Astrocyte of the cerebellum (primary cell): ENCODE measurements at regions not wholly inside any gene's neighbourhood (a gene's known extent, or its start where the extent isn't known, plus 50 kb on each side); places are given as distances from the start of the nearest gene placed in this dataset.

Experiments used
- DNase-seq: peaks from one replicate; pipeline ENCODE4 v3.0.0-alpha.2; 2011; ENCODE audit warnings: low read depth
- H3K4me3 ChIP-seq: 2 replicates; pipeline ENCODE4 v1.5.1; 2011; ENCODE audit warnings: mild to moderate bottlenecking, low read depth, low read length, moderate library complexity
- CTCF ChIP-seq: IDR thresholded peaks from 2 replicates; pipeline ENCODE4 v1.5.1; 2012; ENCODE audit warnings: low read length, low read depth, moderate library complexity, mild to moderate bottlenecking; ENCODE audit errors: missing control alignments
- in situ Hi-C: cut with HindIII; loops from 2 replicates; pipeline ENCODE4 v1.10.0; 2017; ENCODE audit warnings: low sequenced_read_pairs

GRCh38 chr6:133057352-133057751 lies 183.8 kb upstream of the EYA4 start:
- no peak overlapping the region for H3K4me3 ChIP-seq
- DNase-seq, result no peak
- in situ Hi-C loops, result no loop called here
- TF ChIP-seq CTCF, result no peak

GRCh38 chr6:133062077-133062476 lies 179.1 kb upstream of the EYA4 start:
- H3K4me3 ChIP-seq, result no peak overlapping the region
- peak; percentile 68 for DNase-seq
- in situ Hi-C loops, result no loop called here
- TF ChIP-seq CTCF, result no peak

GRCh38 chr6:133062696-133063306 lies 178.4 kb upstream of the EYA4 start:
- no peak for DNase-seq
- TF ChIP-seq CTCF, result no peak
- in situ Hi-C loops, result no loop called here
- no peak overlapping the region for H3K4me3 ChIP-seq

GRCh38 chr6:133067960-133068359 lies 173.2 kb upstream of the EYA4 start:
- DNase-seq, result no peak
- H3K4me3 ChIP-seq, result no peak overlapping the region
- TF ChIP-seq CTCF, result no peak
- in situ Hi-C loops, result no loop called here

- TF ChIP-seq CTCF, result no peak
- no peak for DNase-seq
- no peak overlapping the region for H3K4me3 ChIP-seq
- in situ Hi-C loops, result no loop called here
Measured at GRCh38 chr6:133070410-133071043, 170.6 kb upstream of the EYA4 start.

GRCh38 chr6:133079901-133080300 lies 161.3 kb upstream of the EYA4 start:
- no peak for TF ChIP-seq CTCF
- in situ Hi-C loops, result no loop called here
- no peak overlapping the region for H3K4me3 ChIP-seq
- DNase-seq, result no peak
